ENCODE measurements at regions not wholly inside any gene's neighbourhood (a gene's known extent, or its start where the extent isn't known, plus 50 kb on each side); places are given as distances from the start of the nearest gene placed in this dataset.

- Mint-ChIP-seq H3K4me3 (no peak overlapping the region), H3K27me3 (peaks cover 4% of the 10 kb centered on the region), H3K27ac (no peak overlapping the region), H3K9me3 (ENCODE audit: insufficient read depth) (no peaks in the 10 kb centered on the region), H3K4me1 (peaks cover 2% of the 10 kb centered on the region)
- no peaks in the 10 kb centered on the region for H3K27me3 ChIP-seq (replicated peaks in 1 of 4; ENCODE audit: control extremely low read depth in 1 of 4, control insufficient read depth in 3 of 4, insufficient read depth in 4 of 4, low read length in 3 of 4)
- H3K4me2 ChIP-seq (replicated peaks; ENCODE audit: low read depth, low read length, poor library complexity, severe bottlenecking), result no peak overlapping the region
- no peak overlapping the region for H3K4me3 ChIP-seq (ENCODE audit: control extremely low read depth in 1 of 5, extremely low read depth in 1 of 5, insufficient read depth in 1 of 5, low read depth in 2 of 5, low read length in 4 of 5)
- DNase-seq (no peak), ATAC-seq (ENCODE audit: low read depth) (no peak)
- H3K79me2 ChIP-seq (ENCODE audit: control insufficient read depth, insufficient read depth, low read length), result no peaks in the 10 kb centered on the region
- intact Hi-C loops (cut with micrococcal nuclease), result no loop called here
- no peaks in the 10 kb centered on the region for H3K9me3 ChIP-seq (ENCODE audit: control extremely low read depth in 1 of 3, control insufficient read depth in 2 of 3, insufficient read depth in 1 of 3, low read length in 2 of 3)
- ChIA-PET POLR2A (no interaction called here), CTCF (interaction anchor here (1.0 kb wide), 1 partner anchor 11 kb away, joined by 3 read pairs; no protein-coding TSS in a partner anchor)
- H3K4me1 ChIP-seq (ENCODE audit: control insufficient read depth in 2 of 2, insufficient read depth in 2 of 2, low read length in 2 of 2), result peaks cover 0 to 3% of the 10 kb centered on the region in 2 donors
- no peak overlapping the region for H3K27ac ChIP-seq (ENCODE audit: low read length in 2 of 2)
- H2AFZ ChIP-seq (ENCODE audit: insufficient read depth, low read depth, low read length, poor library complexity, severe bottlenecking), result no peak overlapping the region
- H3K9ac ChIP-seq (ENCODE audit: low read length), result no peak overlapping the region
- TF ChIP-seq, protein P1, sequence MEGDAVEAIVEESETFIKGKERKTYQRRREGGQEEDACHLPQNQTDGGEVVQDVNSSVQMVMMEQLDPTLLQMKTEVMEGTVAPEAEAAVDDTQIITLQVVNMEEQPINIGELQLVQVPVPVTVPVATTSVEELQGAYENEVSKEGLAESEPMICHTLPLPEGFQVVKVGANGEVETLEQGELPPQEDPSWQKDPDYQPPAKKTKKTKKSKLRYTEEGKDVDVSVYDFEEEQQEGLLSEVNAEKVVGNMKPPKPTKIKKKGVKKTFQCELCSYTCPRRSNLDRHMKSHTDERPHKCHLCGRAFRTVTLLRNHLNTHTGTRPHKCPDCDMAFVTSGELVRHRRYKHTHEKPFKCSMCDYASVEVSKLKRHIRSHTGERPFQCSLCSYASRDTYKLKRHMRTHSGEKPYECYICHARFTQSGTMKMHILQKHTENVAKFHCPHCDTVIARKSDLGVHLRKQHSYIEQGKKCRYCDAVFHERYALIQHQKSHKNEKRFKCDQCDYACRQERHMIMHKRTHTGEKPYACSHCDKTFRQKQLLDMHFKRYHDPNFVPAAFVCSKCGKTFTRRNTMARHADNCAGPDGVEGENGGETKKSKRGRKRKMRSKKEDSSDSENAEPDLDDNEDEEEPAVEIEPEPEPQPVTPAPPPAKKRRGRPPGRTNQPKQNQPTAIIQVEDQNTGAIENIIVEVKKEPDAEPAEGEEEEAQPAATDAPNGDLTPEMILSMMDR (IDR thresholded peaks at IDR 0.05), result no peak
- H3K36me3 ChIP-seq (replicated peaks in 1 of 2; ENCODE audit: control extremely low read depth in 1 of 2, control insufficient read depth in 1 of 2, extremely low read depth in 1 of 2, insufficient read depth in 2 of 2, low read length in 1 of 2), result no peaks in the 10 kb centered on the region
- no peaks in the 10 kb centered on the region for H4K20me1 ChIP-seq (ENCODE audit: control insufficient read depth, insufficient read depth, low read length, poor library complexity, severe bottlenecking)
Observed at GRCh38 chr7:85565276-85565675, 378.4 kb upstream of the SEMA3D start.

DNA sequence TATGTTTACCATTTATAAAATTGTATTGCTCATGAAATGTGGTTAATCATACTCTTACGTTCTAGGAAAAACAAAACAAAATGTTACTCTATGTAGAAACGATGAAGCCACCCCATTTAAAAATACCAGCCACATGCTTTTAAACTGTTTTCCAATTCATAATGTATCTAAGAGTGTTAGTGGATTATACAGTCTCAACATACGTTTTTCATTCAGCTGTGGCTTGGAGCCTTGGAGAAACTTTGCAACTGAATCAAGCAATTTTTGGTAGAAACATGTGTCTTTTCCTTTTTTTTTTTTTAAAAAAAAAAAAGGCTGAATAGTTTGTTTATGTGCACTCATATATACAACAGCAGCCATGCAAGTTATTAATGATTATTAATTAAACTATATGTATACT, 378.0 kb upstream of the SEMA3D start:
- intact Hi-C loops (cut with micrococcal nuclease), result no loop called here
- no peaks in the 10 kb centered on the region for H3K9me3 ChIP-seq (ENCODE audit: control extremely low read depth in 1 of 3, control insufficient read depth in 2 of 3, insufficient read depth in 1 of 3, low read length in 2 of 3)
- H3K4me3 Mint-ChIP-seq, result no peak overlapping the region
- no peaks in the 10 kb centered on the region for H3K79me2 ChIP-seq (ENCODE audit: control insufficient read depth, insufficient read depth, low read length)
- H4K20me1 ChIP-seq (ENCODE audit: control insufficient read depth, insufficient read depth, low read length, poor library complexity, severe bottlenecking), result no peaks in the 10 kb centered on the region
- no CpG with 5 or more reads among the region's 3 CpGs for WGBS (ENCODE audit: insufficient coverage)
- no peaks in the 10 kb centered on the region for H3K36me3 ChIP-seq (replicated peaks in 1 of 2; ENCODE audit: control extremely low read depth in 1 of 2, control insufficient read depth in 1 of 2, extremely low read depth in 1 of 2, insufficient read depth in 2 of 2, low read length in 1 of 2)
- ATAC-seq (ENCODE audit: low read depth), result no peak
- no peak overlapping the region for H3K9ac ChIP-seq (ENCODE audit: low read length)
- TF ChIP-seq EZH2 (IDR thresholded peaks at IDR 0.05; ENCODE audit: borderline replicate concordance, insufficient read depth, low read depth, low read length, poor library complexity, severe bottlenecking), result no peak
- ChIA-PET POLR2A (no interaction called here), CTCF (interaction anchor here (0.9 to 1.0 kb wide), 2 partner anchors 10 to 11 kb away, joined by 3 to 4 read pairs; no protein-coding TSS in a partner anchor)
- no peak overlapping the region for H3K4me2 ChIP-seq (replicated peaks; ENCODE audit: low read depth, low read length, poor library complexity, severe bottlenecking)
- no peaks in the 10 kb centered on the region for H3K27me3 ChIP-seq (replicated peaks in 1 of 4; ENCODE audit: control extremely low read depth in 1 of 4, control insufficient read depth in 3 of 4, insufficient read depth in 4 of 4, low read length in 3 of 4)
- H3K9me3 Mint-ChIP-seq (ENCODE audit: insufficient read depth), result no peaks in the 10 kb centered on the region
- peaks cover 4% of the 10 kb centered on the region for H3K27me3 Mint-ChIP-seq
- no peak overlapping the region for H3K27ac Mint-ChIP-seq
- DNase-seq, result no peak
- peaks cover 0 to 3% of the 10 kb centered on the region in 2 donors for H3K4me1 ChIP-seq (ENCODE audit: control insufficient read depth in 2 of 2, insufficient read depth in 2 of 2, low read length in 2 of 2)
- no peak overlapping the region for H2AFZ ChIP-seq (ENCODE audit: insufficient read depth, low read depth, low read length, poor library complexity, severe bottlenecking)
- peaks cover 2% of the 10 kb centered on the region for H3K4me1 Mint-ChIP-seq
- H3K4me3 ChIP-seq (ENCODE audit: control extremely low read depth in 1 of 5, extremely low read depth in 1 of 5, insufficient read depth in 1 of 5, low read depth in 2 of 5, low read length in 4 of 5), result no peak overlapping the region
- H3K27ac ChIP-seq (ENCODE audit: low read length in 2 of 2), result no peak overlapping the region
